H9 (cell line): ENCODE measurements at regions not wholly inside any gene's neighbourhood (a gene's known extent, or its start where the extent isn't known, plus 50 kb on each side); places are given as distances from the start of the nearest gene placed in this dataset.
A peak's percentile ranks its signal among the peaks of the same experiment; 100 is the strongest.

Experiments
- DNase-seq: peaks from one replicate; pipeline ENCODE4 v3.0.0-alpha.2; 2017
- H2AFZ ChIP-seq: one replicate; pipeline ENCODE4 v1.6.1; 2013; ENCODE audit warnings: mild to moderate bottlenecking, low read length, control low read depth, moderate library complexity
- H2AK5ac ChIP-seq: 2 replicates; pipeline ENCODE4 v1.6.1; 2013; ENCODE audit warnings: low read length, control low read depth, mixed read lengths; ENCODE audit not compliant: insufficient read length
- H2BK120ac ChIP-seq: one replicate; pipeline ENCODE4 v1.6.1; 2013; ENCODE audit warnings: low read depth, mild to moderate bottlenecking, low read length, control low read depth, inconsistent platforms; ENCODE audit not compliant: poor library complexity, severe bottlenecking
- H2BK12ac ChIP-seq: 2 replicates; pipeline ENCODE4 v1.6.1; 2013; ENCODE audit warnings: low read length, control low read depth, mixed read lengths, low read depth; ENCODE audit not compliant: insufficient read length
- H2BK15ac ChIP-seq: 2 replicates; pipeline ENCODE4 v1.6.1; 2013; ENCODE audit warnings: low read depth, low read length, control low read depth
- H2BK20ac ChIP-seq: one replicate; pipeline ENCODE4 v1.6.1; 2013; ENCODE audit warnings: low read depth, mild to moderate bottlenecking, low read length, control low read depth, inconsistent platforms; ENCODE audit not compliant: poor library complexity, severe bottlenecking
- H2BK5ac ChIP-seq: 2 replicates; pipeline ENCODE4 v1.6.1; 2013; ENCODE audit warnings: low read length, control low read depth, mixed read lengths; ENCODE audit not compliant: insufficient read length
- H3K14ac ChIP-seq: 2 replicates; pipeline ENCODE4 v1.6.1; 2013; ENCODE audit warnings: low read length, control low read depth; ENCODE audit not compliant: insufficient read depth
- H3K18ac ChIP-seq: 2 replicates; pipeline ENCODE4 v1.6.1; 2013; ENCODE audit warnings: low read depth, mild to moderate bottlenecking, mixed read lengths, low read length, control low read depth; ENCODE audit not compliant: insufficient read length
- H3K23ac ChIP-seq: 2 replicates; pipeline ENCODE4 v1.6.1; 2013; ENCODE audit warnings: low read length, control low read depth, mixed read lengths, low read depth; ENCODE audit not compliant: insufficient read length
- H3K23me2 ChIP-seq: 2 replicates; pipeline ENCODE4 v1.6.1; 2013; ENCODE audit warnings: low read depth, mild to moderate bottlenecking, mixed read lengths, low read length, control low read depth; ENCODE audit not compliant: insufficient read length, poor library complexity, severe bottlenecking
- H3K27ac ChIP-seq: 2 replicates; pipeline ENCODE4 v1.5.1; 2013; ENCODE audit warnings: low read length, control low read depth, mixed read lengths, low read depth; ENCODE audit not compliant: insufficient read length
- H3K27me3 ChIP-seq: 2 replicates; pipeline ENCODE4 v1.6.1; 2013; ENCODE audit warnings: low read length, control low read depth, inconsistent platforms; ENCODE audit not compliant: insufficient read depth
- H3K4ac ChIP-seq: 2 replicates; pipeline ENCODE4 v1.6.1; 2013; ENCODE audit warnings: low read depth, mild to moderate bottlenecking, control low read depth, inconsistent platforms, low read length, moderate library complexity
- H3K4me1 ChIP-seq: 2 replicates; pipeline ENCODE4 v1.6.1; 2013; ENCODE audit warnings: low read length, control low read depth, inconsistent platforms; ENCODE audit not compliant: insufficient read depth
- H3K4me2 ChIP-seq: 2 replicates; pipeline ENCODE4 v1.6.1; 2013; ENCODE audit warnings: low read length, control low read depth, mixed read lengths; ENCODE audit not compliant: insufficient read length, insufficient read depth
- H3K56ac ChIP-seq: 2 replicates; pipeline ENCODE4 v1.6.1; 2013; ENCODE audit warnings: low read depth, mild to moderate bottlenecking, mixed read lengths, low read length, control low read depth; ENCODE audit not compliant: insufficient read length
- H3K79me1 ChIP-seq: 2 replicates; pipeline ENCODE4 v1.6.1; 2013; ENCODE audit warnings: low read depth, mild to moderate bottlenecking, moderate library complexity, low read length, control low read depth, inconsistent platforms; ENCODE audit not compliant: insufficient read depth, poor library complexity, severe bottlenecking
- H3K79me2 ChIP-seq: 2 replicates; pipeline ENCODE4 v1.6.1; 2013; ENCODE audit warnings: low read length, control low read depth, inconsistent platforms; ENCODE audit not compliant: insufficient read depth
- H3K9ac ChIP-seq: 2 replicates; pipeline ENCODE4 v1.6.1; 2013; ENCODE audit warnings: low read length, control low read depth, mixed read lengths; ENCODE audit not compliant: insufficient read length; ENCODE audit errors: extremely low read depth
- H3K9me3 ChIP-seq: one replicate; pipeline ENCODE4 v1.6.1; 2013; ENCODE audit warnings: low read depth, low read length, inconsistent platforms; ENCODE audit not compliant: control insufficient read depth
- H3T11ph ChIP-seq: one replicate; pipeline ENCODE4 v1.6.1; 2013; ENCODE audit warnings: mild to moderate bottlenecking, low read length, control low read depth, inconsistent platforms
- H4K20me1 ChIP-seq: one replicate; pipeline ENCODE4 v1.6.1; 2013; ENCODE audit not compliant: control insufficient read depth, insufficient read length, insufficient read depth
- H4K5ac ChIP-seq: 2 replicates; pipeline ENCODE4 v1.6.1; 2013; ENCODE audit warnings: low read depth, mild to moderate bottlenecking, mixed read lengths, low read length, control low read depth; ENCODE audit not compliant: insufficient read length
- H4K8ac ChIP-seq: replicated peaks from 2 replicates; pipeline ENCODE4 v1.6.1; 2013; ENCODE audit warnings: low read length, control low read depth, mixed read lengths, low read depth; ENCODE audit not compliant: insufficient read length
- H4K91ac ChIP-seq: 2 replicates; pipeline ENCODE4 v1.6.1; 2013; ENCODE audit warnings: low read depth, mild to moderate bottlenecking, moderate library complexity, mixed read lengths, low read length, control low read depth; ENCODE audit not compliant: insufficient read length
- H3K27ac Mint-ChIP-seq, 3 experiments: 2 replicates in 2 of 3; 3 replicates in 1 of 3; pipeline ENCODE4 v1.8.0; 2020 to 2021; ENCODE audit warnings: mixed read lengths in 3 of 3, mild to moderate bottlenecking in 1 of 3, moderate library complexity in 1 of 3
- H3K27me3 Mint-ChIP-seq: 2 replicates; pipeline ENCODE4 v1.8.0; 2021; ENCODE audit warnings: low read depth, mild to moderate bottlenecking, moderate library complexity, mixed read lengths
- H3K36me3 Mint-ChIP-seq, 3 experiments: 2 replicates in 2 of 3; 3 replicates in 1 of 3; pipeline ENCODE4 v1.8.0; 2020 to 2021; ENCODE audit warnings: low read depth in 3 of 3, mixed read lengths in 3 of 3; ENCODE audit not compliant: insufficient read depth in 1 of 3
- H3K4me1 Mint-ChIP-seq, 2 experiments: 2 replicates each; pipeline ENCODE4 v1.8.0; 2020; ENCODE audit warnings: mixed read lengths in 2 of 2
- H3K4me3 Mint-ChIP-seq, 2 experiments: 2 replicates in 1 of 2; 3 replicates in 1 of 2; pipeline ENCODE4 v1.8.0; 2020 to 2021; ENCODE audit warnings: mild to moderate bottlenecking in 2 of 2, mixed read lengths in 2 of 2, moderate library complexity in 1 of 2
- H3K9me3 Mint-ChIP-seq, 2 experiments: 2 replicates in 1 of 2; 3 replicates in 1 of 2; pipeline ENCODE4 v1.8.0; 2020; ENCODE audit warnings: mild to moderate bottlenecking in 2 of 2, mixed read lengths in 2 of 2, moderate library complexity in 1 of 2
- CTCF ChIP-seq: fragments of 200-600 bp; sonication (generic); conservative IDR thresholded peaks from 3 replicates; pipeline ENCODE4 v1.8.0; 2021; ENCODE audit warnings: antibody characterized with exemption, mild to moderate bottlenecking
- WGBS: extraction: QIAGEN DNeasy Blood & Tissue Kit; methylation state at CpG from one replicate; pipeline ENCODE4 v1.1.7; 2013; ENCODE audit warnings: missing lambda C conversion rate, low lambda C conversion rate, mixed read lengths; ENCODE audit not compliant: insufficient read length; ENCODE audit errors: extremely low coverage; 5-methylcytosine and 5-hydroxymethylcytosine counted together

GRCh38 chr2:240290432-240291336 lies 144.8 kb upstream of the GPC1 start:
- no peak for DNase-seq

More at GRCh38 chr2:240290432-240291336, 144.8 kb upstream of the GPC1 start:
- no peak overlapping the region for H3K56ac ChIP-seq
- no peaks in the 10 kb centered on the region for H3K9me3 Mint-ChIP-seq
- H2AFZ ChIP-seq = no peak overlapping the region
- H3K4me3 Mint-ChIP-seq = no peak overlapping the region
- H3K36me3 Mint-ChIP-seq = no peaks in the 10 kb centered on the region; a peak in 1 of 7 replicates
- no peak overlapping the region for H2AK5ac ChIP-seq
- H3K14ac ChIP-seq = no peak overlapping the region
- H4K91ac ChIP-seq = no peak overlapping the region
- no peaks in the 10 kb centered on the region for H3K27me3 ChIP-seq
- no peak overlapping the region for H3K18ac ChIP-seq
- H3K79me2 ChIP-seq = no peaks in the 10 kb centered on the region
- no peaks in the 10 kb centered on the region for H4K20me1 ChIP-seq
- H4K5ac ChIP-seq = no peak overlapping the region
- no peak overlapping the region for H2BK15ac ChIP-seq
- peak overlapping the region in 2 of 3 experiments; percentile 29 to 80; a peak in 1 of 7 replicates for H3K27ac Mint-ChIP-seq
- no peak overlapping the region for H3T11ph ChIP-seq
- no peak overlapping the region; the same call in 1 of the 2 replicates for H3K4ac ChIP-seq
- no peaks in the 10 kb centered on the region; the same call in 1 of the 2 replicates for H3K4me1 ChIP-seq
- no peak overlapping the region for H2BK120ac ChIP-seq
- H3K9me3 ChIP-seq = no peaks in the 10 kb centered on the region
- no CpG with 5 or more reads among the region's 30 CpGs for WGBS
- peaks cover 6% of the 10 kb centered on the region for H3K27me3 Mint-ChIP-seq
- H2BK12ac ChIP-seq = no peak overlapping the region
- no peak overlapping the region for H4K8ac ChIP-seq
- H2BK5ac ChIP-seq = no peak overlapping the region
- no peak overlapping the region for H3K23ac ChIP-seq
- no peak overlapping the region for H3K9ac ChIP-seq
- no peaks in the 10 kb centered on the region for H3K79me1 ChIP-seq
- no peak overlapping the region for H3K27ac ChIP-seq
- TF ChIP-seq CTCF = no peak
- H3K4me2 ChIP-seq = no peak overlapping the region
- H3K4me1 Mint-ChIP-seq = peaks cover 28 to 36% of the 10 kb centered on the region in 2 experiments
- no peaks in the 10 kb centered on the region for H3K23me2 ChIP-seq
- H2BK20ac ChIP-seq = no peak overlapping the region
